Hepatocyte (in vitro differentiated cells): ENCODE measurements at regions not wholly inside any gene's neighbourhood (a gene's known extent, or its start where the extent isn't known, plus 50 kb on each side); places are given as distances from the start of the nearest gene placed in this dataset.

Experiments used
- EZH2 ChIP-seq: fragments of 200-600 bp; sonication (generic); IDR thresholded peaks from 2 replicates; pipeline ENCODE4 v1.6.1; 2016; ENCODE audit warnings: antibody characterized with exemption, mild to moderate bottlenecking, borderline replicate concordance
- TF ChIP-seq, protein P1 (sequence below): fragments of 200-600 bp; sonication (generic); IDR thresholded peaks from 2 replicates; pipeline ENCODE4 v1.5.1; 2016; ENCODE audit warnings: antibody characterized with exemption, mild to moderate bottlenecking; ENCODE audit not compliant: poor library complexity

DNA sequence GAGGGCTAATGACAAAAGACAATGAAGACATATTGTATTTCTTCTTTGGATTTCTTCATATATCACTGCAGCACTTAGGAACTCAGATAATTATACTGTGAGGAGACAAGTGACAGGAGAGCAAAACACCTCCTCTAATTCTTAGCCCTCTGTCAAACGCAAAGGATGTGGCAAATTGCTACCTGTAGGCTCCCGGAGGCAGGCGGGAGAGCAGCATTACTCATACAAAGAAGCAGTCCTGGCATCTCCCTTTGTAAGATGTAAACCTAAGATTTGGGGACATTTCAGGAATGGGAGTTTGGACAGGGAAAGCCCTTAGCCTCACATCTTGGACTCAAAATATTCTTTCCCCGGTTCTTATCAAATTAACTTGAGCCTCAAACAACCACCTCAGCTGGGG lies 460.8 kb downstream of the SOX2 start:
- TF ChIP-seq, protein P1, sequence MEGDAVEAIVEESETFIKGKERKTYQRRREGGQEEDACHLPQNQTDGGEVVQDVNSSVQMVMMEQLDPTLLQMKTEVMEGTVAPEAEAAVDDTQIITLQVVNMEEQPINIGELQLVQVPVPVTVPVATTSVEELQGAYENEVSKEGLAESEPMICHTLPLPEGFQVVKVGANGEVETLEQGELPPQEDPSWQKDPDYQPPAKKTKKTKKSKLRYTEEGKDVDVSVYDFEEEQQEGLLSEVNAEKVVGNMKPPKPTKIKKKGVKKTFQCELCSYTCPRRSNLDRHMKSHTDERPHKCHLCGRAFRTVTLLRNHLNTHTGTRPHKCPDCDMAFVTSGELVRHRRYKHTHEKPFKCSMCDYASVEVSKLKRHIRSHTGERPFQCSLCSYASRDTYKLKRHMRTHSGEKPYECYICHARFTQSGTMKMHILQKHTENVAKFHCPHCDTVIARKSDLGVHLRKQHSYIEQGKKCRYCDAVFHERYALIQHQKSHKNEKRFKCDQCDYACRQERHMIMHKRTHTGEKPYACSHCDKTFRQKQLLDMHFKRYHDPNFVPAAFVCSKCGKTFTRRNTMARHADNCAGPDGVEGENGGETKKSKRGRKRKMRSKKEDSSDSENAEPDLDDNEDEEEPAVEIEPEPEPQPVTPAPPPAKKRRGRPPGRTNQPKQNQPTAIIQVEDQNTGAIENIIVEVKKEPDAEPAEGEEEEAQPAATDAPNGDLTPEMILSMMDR: no peak
- TF ChIP-seq EZH2: no peak
